Left cardiac atrium (tissue), 4 donors: ENCODE measurements at regions not wholly inside any gene's neighbourhood (a gene's known extent, or its start where the extent isn't known, plus 50 kb on each side); places are given as distances from the start of the nearest gene placed in this dataset.
"Not testable (repeated sequence)": the region's sequence is repeated elsewhere in the genome, so short reads cannot be mapped to it uniquely, and the experiment has no call there.

ENCODE experiments used
- ATAC-seq, 2 donors: fragments of 200-7000 bp; cut with Tn5 transposase; one replicate each; pipeline ENCODE4 v1.9.1; 2020; ENCODE audit warnings: mild to moderate bottlenecking in 2 of 2, moderate library complexity in 2 of 2
- DNase-seq: peaks from one replicate; pipeline ENCODE4 v3.0.0-alpha.2; 2020
- intact Hi-C, 2 donors: fragments of 100-400 bp; cut with DNase I; formaldehyde crosslinking; loops; one replicate each; pipeline versions ENCODE4 v1.14.1 to v1.15.1; 2022 to 2023
- donor health status: DM: no; HTN: yes; CAD: no.
- donor health status: DM: no; HTN: yes; CAD: no; lungs with severe emphysema.
- donor health status: DM: yes; HTN: yes; CAD: no.
- donor health status: Dilated cardiomyopathy.

GRCh38 chr4:101730291-101731117, 60.0 kb upstream of the BANK1 start:
- DNase-seq, result peak; percentile 62
- peak; percentile 83 to 89 for ATAC-seq
- intact Hi-C loops, result loop anchor here (1.0 to 10.0 kb wide), 3 partner anchors 561 to 1636 kb away; no protein-coding TSS in a partner anchor

- intact Hi-C loops, result no loop called here
- DNase-seq (no peak), ATAC-seq (no peak)
Observed at GRCh38 chr4:101727238-101727637, 63.3 kb upstream of the BANK1 start.

GRCh38 chr4:101724093-101724492, 66.4 kb upstream of the BANK1 start:
- ATAC-seq, result peak in 1 of 2 donors; percentile 24
- intact Hi-C loops, result no loop called here
- DNase-seq, result no peak

- DNase-seq, result no peak
- intact Hi-C loops, result no loop called here
- no peak for ATAC-seq
Observed at GRCh38 chr4:101718810-101719209, 71.7 kb upstream of the BANK1 start.

DNA sequence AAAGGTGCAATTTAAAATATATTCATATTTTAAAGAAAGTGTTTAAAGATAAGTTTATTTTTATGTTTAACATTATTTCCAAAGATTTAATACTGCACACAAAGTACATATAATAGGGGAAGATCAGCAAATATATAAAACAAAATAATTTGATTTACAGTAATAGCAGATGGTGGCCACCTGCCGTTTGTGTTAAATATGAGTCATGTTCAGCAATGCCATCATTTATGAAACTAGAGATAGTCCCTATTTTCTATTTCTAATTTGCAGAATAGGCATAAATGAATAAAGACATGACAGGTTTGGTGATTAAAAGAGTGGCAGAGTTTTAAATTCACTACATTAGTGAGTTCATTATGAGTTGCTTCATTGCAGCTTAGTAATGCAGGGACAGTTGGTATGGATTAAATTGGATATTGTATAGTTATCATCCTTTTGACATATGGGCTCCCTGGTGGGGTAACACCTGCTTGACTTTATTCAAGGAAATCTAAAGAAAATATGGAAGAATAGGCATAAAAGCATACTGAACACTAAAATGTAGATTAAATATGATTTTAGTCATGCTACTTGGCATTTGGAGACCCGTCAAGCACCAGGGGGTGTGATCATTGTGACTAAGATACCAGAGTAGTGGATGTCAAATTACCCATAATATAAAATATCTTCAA, 78.8 kb upstream of the BANK1 start:
- intact Hi-C loops, result no loop called here
- no peak for ATAC-seq
- no peak for DNase-seq

DNA sequence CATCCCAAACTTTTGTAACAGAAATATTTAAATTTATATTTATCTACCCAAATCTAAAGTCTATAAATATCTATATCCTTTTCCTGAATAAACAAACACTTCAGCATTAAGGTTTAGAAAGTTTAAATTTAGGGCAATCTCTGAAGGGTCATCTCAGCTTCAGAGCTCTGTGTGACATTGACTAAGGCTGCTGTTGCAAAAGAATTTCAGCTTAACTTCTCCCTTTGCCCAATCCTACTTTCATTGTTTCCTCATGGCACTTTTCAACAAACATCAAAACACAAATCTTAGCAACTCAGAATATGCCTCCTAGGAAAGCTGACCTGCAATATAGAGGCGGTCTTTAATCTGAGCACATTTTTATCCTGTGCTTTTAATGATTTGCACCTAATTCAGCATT, 79.7 kb upstream of the BANK1 start:
- intact Hi-C loops, result no loop called here
- ATAC-seq (no peak), DNase-seq (no peak)

DNA sequence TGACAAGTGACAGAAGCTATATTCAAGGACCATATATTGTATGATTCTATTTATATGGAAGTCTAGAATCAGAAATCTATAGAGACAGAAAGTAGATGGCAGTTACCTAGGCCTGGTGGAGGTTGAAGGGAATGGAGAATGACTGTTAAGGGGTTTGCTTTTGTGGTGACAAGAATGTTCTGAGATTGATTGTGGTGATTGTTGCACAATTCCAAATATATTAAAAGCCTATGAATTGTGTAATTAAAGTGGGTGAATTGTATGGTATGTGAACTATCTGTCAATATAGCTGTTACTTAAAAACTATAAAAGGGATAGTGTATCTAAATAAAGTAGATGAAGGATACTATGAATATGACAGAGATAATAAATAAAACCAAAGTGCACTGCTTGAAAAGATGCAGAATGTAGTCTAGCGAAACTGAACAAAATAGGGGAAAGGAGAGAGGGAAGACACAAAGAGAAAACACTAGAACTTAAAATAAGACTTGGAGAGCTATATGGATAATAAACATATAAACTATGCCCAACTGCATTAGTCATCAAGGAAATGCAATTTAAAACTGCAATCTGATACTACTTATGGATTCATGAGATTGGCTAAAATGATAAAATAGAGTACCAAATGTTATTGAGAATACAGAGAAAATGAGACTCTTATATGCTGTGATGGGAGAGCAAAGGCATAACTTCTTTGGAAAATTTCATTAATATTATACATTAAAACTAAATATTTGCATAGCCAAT, 82.1 kb upstream of the BANK1 start:
- no peak for ATAC-seq
- no peak for DNase-seq
- intact Hi-C loops, result no loop called here

DNA sequence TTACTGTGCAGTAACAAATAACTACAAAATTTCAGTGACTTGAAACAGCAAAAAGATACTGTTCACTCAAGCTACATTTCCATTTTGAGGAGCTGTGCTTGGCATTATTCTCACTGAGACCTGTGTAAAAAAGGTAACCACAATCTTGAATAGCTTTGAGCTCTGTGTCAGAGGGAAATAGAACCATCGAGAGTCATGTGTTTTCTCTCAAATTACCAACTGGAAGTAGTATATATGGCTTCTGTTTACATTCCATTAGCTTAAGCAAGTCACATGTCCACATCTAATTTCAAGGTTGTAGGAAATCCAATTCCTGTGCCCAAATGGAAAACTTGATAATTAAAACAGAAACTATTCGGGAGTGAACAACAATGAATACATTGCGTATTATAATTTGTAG, 82.9 kb upstream of the BANK1 start:
- ATAC-seq (no peak), DNase-seq (no peak)
- intact Hi-C loops, result no loop called here

DNA sequence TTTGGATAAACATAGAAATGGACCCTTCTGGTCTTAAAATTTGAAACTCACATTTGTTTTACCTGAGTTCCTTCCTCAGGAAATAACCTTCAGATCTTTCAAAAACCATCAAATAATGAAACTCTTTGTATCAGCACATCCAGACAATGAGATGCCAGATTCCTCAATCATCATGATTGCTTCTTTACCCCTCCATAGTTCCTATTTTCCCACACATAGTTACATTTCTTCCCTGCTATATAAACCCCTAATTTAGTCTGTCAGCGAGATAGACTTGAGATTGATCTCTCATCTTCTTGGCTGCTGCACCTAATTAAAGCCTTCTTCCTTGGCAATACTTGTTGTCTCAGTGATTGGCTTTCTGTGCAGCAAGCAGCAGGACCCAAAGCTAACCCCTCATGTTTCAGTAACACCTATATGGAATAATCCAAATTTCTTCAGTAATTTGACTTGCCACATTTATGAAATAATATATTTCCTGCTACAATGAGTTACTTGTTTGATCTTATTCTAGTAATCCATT, 83.9 kb upstream of the BANK1 start:
- DNase-seq (no peak), ATAC-seq (no peak)
- intact Hi-C loops, result no loop called here

DNA sequence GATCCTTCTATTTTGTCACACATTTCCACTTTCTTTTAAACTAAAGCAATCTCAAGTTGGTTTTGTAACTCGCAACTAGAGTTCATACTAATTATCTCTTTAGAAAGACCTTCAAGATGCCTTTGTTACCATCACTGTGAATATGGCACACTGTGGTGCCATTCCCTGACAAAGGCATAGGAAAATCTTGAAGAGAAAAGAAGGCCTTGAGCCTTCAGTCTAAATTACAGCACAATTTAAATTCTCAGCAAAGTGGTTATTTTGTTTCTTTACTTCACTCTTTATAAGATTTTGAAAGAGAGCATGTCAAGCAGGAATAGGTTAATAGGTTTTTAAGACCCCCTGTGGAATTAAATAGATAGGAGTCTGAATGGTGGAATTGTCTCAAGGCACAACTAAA, 89.0 kb upstream of the BANK1 start:
- ATAC-seq (no peak), DNase-seq (no peak)
- intact Hi-C loops, result no loop called here

DNA sequence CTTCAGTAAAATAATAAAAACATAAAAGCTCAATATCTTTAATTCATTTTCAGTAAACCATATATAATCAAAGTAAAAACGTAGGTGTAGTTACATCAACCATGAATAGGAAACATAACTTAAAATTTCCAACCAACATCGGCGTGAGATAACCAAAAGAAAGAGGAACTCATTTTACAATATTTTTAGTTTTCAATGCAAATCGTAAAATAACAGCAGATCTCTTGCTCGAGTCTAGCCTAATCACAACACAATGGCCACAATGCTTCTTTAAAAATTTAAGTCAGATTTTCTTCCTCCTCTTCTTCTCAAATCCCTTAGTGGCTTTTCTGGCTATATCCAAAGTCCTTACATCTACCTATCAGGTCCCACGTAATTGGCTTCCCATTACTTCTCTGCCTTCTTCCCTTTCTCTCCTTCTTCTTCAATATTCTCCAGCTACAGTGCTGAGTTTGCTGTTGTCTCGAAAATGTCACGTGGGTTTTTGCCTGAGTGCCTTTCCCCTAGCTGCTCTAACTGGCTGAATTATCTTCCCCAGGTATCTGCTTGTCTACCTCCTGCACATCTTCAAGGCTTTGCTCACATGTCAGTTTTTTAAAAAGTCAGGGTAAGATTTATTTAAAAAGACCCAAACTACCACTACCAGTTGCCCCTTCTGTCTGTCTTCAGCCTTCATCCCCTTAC, 90.9 kb upstream of the BANK1 start:
- intact Hi-C loops, result no loop called here
- no peak for ATAC-seq

DNA sequence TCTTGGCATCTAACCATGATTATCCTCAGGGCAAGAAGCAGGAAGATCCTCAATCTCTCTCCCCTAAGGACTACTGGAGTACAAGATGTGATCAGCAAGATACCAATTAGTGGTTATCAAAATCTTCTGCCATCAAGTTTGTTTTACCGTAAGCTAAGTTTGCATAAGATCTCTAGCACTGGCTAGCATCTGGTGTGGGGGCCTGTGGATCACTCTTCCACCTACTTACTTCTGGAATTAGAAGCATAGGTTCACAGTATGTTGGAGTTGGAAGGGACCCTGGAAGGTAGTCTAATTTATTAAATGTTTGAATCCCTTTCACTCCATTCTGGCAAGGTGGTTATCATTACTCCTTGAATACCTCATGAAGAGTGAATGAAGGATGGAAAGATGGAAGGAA, 93.3 kb upstream of the BANK1 start:
- DNase-seq (no peak), ATAC-seq (no peak)
- intact Hi-C loops, result no loop called here

More for the DNA sequence above, 90.9 kb upstream of the BANK1 start:
- DNase-seq, result no peak

DNA sequence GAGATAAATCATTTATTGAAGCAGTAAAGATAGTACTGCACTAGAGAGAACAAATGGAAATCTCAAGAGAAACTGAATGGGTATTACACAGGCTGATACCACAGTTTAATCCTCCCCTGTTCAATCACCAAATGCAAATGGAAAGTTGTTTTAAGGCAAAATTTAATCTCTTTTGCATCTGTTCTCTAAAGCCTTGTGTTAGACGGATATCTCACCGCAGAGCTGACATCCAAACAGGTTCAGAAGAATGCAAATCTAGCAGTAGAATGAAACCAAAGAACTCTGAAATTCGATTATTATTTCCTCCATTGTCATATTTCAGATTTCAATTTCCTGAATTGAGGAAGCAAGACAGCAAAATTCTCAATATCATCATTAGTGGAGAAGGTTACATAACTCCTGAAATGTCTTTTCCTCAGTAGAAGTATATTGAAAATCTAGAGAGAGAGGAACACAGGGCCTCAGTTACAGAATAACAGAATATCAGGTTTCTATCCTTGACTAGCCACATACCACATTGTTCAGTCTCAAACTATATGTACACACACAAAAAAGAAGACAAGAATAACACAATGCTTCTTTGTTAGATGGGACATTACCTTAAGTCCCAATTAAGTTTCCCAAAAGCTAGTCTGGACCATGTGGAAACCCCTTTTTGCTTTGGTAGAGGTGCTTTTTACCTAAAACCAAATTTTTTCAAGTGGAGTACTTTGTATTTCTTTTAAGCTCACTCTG, 94.1 kb upstream of the BANK1 start:
- intact Hi-C loops, result no loop called here

DNA sequence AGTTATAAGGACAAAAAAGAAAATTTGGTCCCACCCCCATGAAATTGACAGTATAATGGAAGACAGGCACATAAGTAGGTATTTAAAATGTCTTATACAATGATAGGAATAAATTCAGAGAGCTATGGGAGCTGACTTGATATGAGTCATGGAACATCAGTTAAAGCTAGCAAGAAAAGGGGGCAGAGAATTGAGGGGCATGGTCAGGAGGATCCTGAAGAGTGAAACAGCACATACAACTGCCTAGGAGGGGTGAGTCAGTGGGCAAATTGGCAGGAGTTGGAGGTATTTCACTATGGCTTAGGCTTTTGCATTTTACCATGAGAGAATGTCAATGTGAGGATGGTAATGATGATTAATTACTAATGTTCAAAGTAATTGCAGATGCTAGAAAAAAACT, 95.4 kb upstream of the BANK1 start:
- intact Hi-C loops, result no loop called here
- ATAC-seq (no peak), DNase-seq (no peak)

More for the DNA sequence above, 94.1 kb upstream of the BANK1 start:
- DNase-seq (no peak), ATAC-seq (no peak)

- intact Hi-C loops, ATAC-seq, DNase-seq: not testable (repeated sequence)
Observed at GRCh38 chr4:101694403-101694802, 96.1 kb upstream of the BANK1 start.

GRCh38 chr4:101693842-101694398, 96.6 kb upstream of the BANK1 start:
- DNase-seq (no peak), ATAC-seq (no peak)
- intact Hi-C loops, result no loop called here

DNA sequence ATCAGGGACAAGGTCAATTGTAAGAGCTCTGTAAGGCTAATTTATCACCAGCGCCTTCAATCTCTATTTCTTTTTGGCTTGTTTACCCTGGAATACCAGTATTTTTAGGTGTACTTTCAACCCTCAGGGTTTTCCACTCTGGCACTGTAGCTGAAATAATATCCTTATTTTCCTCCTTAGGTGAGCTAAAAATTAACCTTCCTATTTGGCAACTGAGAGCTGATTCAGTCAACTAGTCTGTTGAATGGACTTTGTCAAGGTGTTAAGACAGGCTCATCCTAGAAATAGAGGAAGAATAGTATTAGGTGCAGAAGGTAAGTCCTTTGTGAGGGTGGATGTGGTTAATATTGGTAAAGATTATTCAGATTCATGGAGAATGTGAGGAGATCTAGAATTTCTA, 101.3 kb upstream of the BANK1 start:
- DNase-seq (no peak), ATAC-seq (no peak)
- intact Hi-C loops, result no loop called here

DNA sequence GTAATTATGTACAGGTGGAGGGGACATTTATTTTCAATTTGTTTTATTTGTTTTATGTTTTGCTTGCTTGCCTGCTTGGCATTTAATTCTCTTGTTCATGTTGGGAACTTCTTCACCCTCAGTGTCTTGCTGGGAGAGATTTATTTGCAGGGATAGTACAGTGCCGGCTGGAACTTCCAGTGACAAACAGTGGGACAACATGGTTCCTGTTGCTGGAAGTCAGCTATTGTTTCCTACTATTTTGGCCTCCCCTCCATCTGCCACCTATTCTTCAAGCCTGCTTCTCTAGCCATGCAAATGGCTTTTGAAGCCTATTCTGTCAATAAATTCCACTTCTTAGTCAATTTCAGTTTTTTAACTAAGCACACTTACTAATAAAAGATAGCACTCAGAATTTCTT, 105.4 kb upstream of the BANK1 start:
- intact Hi-C loops, result no loop called here
- no peak for ATAC-seq
- no peak for DNase-seq
